Type B pancreatic cell (in vitro differentiated cells): ENCODE measurements at regions not wholly inside any gene's neighbourhood (a gene's known extent, or its start where the extent isn't known, plus 50 kb on each side); places are given as distances from the start of the nearest gene placed in this dataset.

Experiments
- DNase-seq: peaks from one replicate; pipeline ENCODE4 v3.0.0; 2021; ENCODE audit warnings: mixed read lengths; ENCODE audit not compliant: unreplicated experiment; ENCODE audit errors: extremely low spot score
- H3K27ac Mint-ChIP-seq: 2 replicates; pipeline ENCODE4 v1.8.0; 2021; ENCODE audit warnings: mild to moderate bottlenecking, mixed read lengths
- H3K27me3 Mint-ChIP-seq: 2 replicates; pipeline ENCODE4 v1.8.0; 2021; ENCODE audit warnings: mixed read lengths
- H3K36me3 Mint-ChIP-seq: 2 replicates; pipeline ENCODE4 v1.8.0; 2021; ENCODE audit warnings: mixed read lengths
- H3K4me1 Mint-ChIP-seq: one replicate; pipeline ENCODE4 v1.8.0; 2021; ENCODE audit warnings: mixed read lengths; ENCODE audit not compliant: unreplicated experiment
- H3K4me3 Mint-ChIP-seq: 2 replicates; pipeline ENCODE4 v1.8.0; 2021; ENCODE audit warnings: mild to moderate bottlenecking, mixed read lengths
- H3K9me3 Mint-ChIP-seq: 2 replicates; pipeline ENCODE4 v1.8.0; 2021; ENCODE audit warnings: mixed read lengths
- TF ChIP-seq, protein P1 (sequence below): fragments of 200-600 bp; sonication (generic); conservative IDR thresholded peaks from 2 replicates; pipeline ENCODE4 v1.5.0; 2021; ENCODE audit warnings: antibody characterized with exemption, mild to moderate bottlenecking

GRCh38 chr2:62423883-62424458 is 82.0 kb downstream of the TMEM17 start:
- no peak for DNase-seq
- Mint-ChIP-seq H3K27ac (no peak overlapping the region), H3K36me3 (no peaks in the 10 kb centered on the region), H3K4me3 (no peak overlapping the region), H3K9me3 (peaks cover 4% of the 10 kb centered on the region), H3K4me1 (no peaks in the 10 kb centered on the region), H3K27me3 (no peaks in the 10 kb centered on the region)
- TF ChIP-seq, protein P1, sequence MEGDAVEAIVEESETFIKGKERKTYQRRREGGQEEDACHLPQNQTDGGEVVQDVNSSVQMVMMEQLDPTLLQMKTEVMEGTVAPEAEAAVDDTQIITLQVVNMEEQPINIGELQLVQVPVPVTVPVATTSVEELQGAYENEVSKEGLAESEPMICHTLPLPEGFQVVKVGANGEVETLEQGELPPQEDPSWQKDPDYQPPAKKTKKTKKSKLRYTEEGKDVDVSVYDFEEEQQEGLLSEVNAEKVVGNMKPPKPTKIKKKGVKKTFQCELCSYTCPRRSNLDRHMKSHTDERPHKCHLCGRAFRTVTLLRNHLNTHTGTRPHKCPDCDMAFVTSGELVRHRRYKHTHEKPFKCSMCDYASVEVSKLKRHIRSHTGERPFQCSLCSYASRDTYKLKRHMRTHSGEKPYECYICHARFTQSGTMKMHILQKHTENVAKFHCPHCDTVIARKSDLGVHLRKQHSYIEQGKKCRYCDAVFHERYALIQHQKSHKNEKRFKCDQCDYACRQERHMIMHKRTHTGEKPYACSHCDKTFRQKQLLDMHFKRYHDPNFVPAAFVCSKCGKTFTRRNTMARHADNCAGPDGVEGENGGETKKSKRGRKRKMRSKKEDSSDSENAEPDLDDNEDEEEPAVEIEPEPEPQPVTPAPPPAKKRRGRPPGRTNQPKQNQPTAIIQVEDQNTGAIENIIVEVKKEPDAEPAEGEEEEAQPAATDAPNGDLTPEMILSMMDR = no peak

GRCh38 chr2:62423235-62423634 is 82.8 kb downstream of the TMEM17 start:
- no peak overlapping the region for H3K4me3 Mint-ChIP-seq
- no peaks in the 10 kb centered on the region for H3K36me3 Mint-ChIP-seq
- no peaks in the 10 kb centered on the region for H3K4me1 Mint-ChIP-seq
- no peak for DNase-seq
- TF ChIP-seq, protein P1 = peak; percentile 40
- peaks cover 4% of the 10 kb centered on the region for H3K9me3 Mint-ChIP-seq
- H3K27me3 Mint-ChIP-seq = no peaks in the 10 kb centered on the region
- H3K27ac Mint-ChIP-seq = no peak overlapping the region

- Mint-ChIP-seq H3K27ac (no peak overlapping the region), H3K27me3 (no peaks in the 10 kb centered on the region)
- TF ChIP-seq, protein P1 = no peak
Measured at GRCh38 chr2:62415518-62415917, 90.5 kb downstream of the TMEM17 start.

GRCh38 chr2:62415019-62415431 is 91.0 kb downstream of the TMEM17 start:
- no peak overlapping the region for H3K4me3 Mint-ChIP-seq
- H3K27ac Mint-ChIP-seq = no peak overlapping the region
- TF ChIP-seq, protein P1 = no peak

More at GRCh38 chr2:62415518-62415917, 90.5 kb downstream of the TMEM17 start:
- Mint-ChIP-seq H3K36me3 (no peaks in the 10 kb centered on the region), H3K4me1 (peaks cover 15% of the 10 kb centered on the region), H3K9me3 (peaks cover 1% of the 10 kb centered on the region), H3K4me3 (no peak overlapping the region)
- DNase-seq = no peak

GRCh38 chr2:62413116-62413663 is 92.8 kb downstream of the TMEM17 start:
- TF ChIP-seq, protein P1 = no peak
- Mint-ChIP-seq H3K36me3 (no peaks in the 10 kb centered on the region), H3K4me1 (peaks cover 35% of the 10 kb centered on the region), H3K27me3 (no peaks in the 10 kb centered on the region), H3K27ac (peak overlapping the region; percentile 11), H3K4me3 (no peak overlapping the region), H3K9me3 (no peaks in the 10 kb centered on the region)
- DNase-seq = no peak

More at GRCh38 chr2:62415019-62415431, 91.0 kb downstream of the TMEM17 start:
- Mint-ChIP-seq H3K27me3 (no peaks in the 10 kb centered on the region), H3K36me3 (no peaks in the 10 kb centered on the region), H3K9me3 (no peaks in the 10 kb centered on the region), H3K4me1 (peaks cover 18% of the 10 kb centered on the region)
- no peak for DNase-seq
